H54 (cell line): ENCODE measurements at regions not wholly inside any gene's neighbourhood (a gene's known extent, or its start where the extent isn't known, plus 50 kb on each side); places are given as distances from the start of the nearest gene placed in this dataset.

ENCODE experiments used
- DNase-seq: peaks from one replicate; pipeline ENCODE4 v3.0.0; 2011; ENCODE audit warnings: low spot score, mixed read lengths; ENCODE audit not compliant: insufficient read length
- FAIRE-seq: peaks from 3 replicates; lab custom pipeline; 2011; peaks lifted over from hg19 to GRCh38; lab: Jason Lieb, UNC
- POLR2A ChIP-seq: IDR thresholded peaks from 2 replicates; pipeline ENCODE4 v1.6.1; 2011; ENCODE audit warnings: low read depth, mild to moderate bottlenecking, low read length

DNA sequence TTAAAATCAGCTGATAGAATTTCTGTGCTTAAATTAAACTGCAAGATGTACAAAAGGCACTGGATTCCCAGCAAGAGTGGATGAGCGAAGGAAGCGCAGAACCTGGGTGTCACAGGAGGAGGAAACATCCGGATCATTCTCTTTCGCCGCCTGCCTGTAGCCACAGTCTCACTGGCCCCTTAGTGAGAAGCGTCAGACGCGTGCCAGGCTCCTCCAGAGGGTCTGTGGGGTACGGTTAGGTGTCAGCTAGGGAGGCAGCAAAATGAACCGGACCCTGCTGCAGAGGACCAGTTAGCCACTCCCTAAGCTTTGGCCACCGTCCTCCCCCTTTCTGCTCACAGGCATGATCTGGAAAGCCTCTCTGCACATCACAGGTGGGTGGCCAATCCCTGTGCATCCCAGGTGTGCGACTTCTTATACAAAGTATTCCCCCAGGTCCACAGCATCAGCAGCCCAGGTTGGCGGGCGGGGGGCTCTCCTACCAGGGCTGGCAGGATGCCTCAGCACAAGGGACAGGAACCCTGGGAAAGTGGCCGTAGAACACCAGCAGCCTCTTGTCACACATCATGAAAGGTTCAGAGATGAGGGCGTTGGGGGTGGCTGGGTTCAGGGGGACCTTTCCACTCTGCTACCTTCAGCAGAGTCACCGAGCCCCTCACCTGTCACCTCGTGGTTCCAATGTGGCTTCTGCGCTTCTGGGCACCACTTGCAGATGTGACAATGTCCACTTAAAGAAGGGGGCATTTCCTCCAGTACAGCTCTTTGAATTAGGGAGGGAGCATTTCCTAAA lies 61.1 kb upstream of the SLC66A3 start:
- no peak for FAIRE-seq
- no peak for TF ChIP-seq POLR2A

DNA sequence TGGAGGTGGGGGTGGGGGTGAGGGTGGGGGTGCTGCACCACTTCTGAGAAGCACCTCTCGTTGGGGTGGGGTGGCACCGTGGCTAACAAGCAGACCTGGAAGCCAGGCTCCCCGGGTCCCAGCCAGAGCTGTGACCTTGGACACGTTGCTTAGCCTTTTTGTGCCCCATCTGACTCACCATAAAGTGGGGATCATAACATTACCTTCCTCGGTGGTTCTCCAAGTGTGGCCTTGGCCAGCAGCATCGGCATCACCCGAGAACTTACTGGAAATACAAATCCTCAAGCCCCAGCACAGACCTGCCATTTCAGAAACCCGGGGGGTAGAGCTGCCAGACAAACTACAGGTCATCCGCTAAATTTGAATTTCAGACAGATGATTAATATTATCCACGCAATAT lies 58.7 kb upstream of the SLC66A3 start:
- DNase-seq (no peak), FAIRE-seq (no peak)
- no peak for TF ChIP-seq POLR2A

More for the DNA sequence above, 61.1 kb upstream of the SLC66A3 start:
- no peak for DNase-seq

DNA sequence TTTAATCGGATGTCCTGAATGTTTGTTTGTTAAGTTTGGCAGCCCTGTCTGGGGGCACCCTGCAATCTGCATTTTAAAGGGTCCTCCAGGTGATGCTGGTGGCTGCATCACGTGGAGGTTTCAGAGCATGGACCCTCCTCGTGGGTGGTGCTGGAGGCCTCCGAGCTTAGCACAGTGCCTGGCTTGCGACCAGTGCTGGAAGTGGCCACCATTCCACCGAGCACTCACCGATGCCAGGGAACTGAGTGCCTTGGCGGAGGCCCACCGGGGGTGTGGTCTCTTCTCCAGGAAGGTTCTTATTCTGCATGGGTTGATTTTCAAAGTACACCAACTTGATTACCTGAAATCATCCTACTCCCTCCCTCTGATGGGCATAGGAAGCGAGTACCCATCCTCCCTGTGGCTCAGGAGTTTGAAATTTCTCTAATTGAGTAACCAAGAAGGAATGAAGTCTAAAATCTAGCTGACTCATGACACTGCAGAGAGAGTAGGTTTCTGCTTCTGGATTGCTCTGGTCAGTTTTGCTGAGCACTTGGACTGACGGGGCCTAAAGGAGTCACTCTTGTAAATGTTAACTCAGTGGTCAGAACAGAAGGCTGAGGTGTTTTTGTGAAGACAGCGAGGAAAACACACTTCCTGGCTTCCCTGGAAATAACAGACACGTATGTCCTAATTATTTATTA lies 58.1 kb upstream of the SLC66A3 start:
- DNase-seq (peak; percentile 42), FAIRE-seq (peak; percentile 48)
- no peak for TF ChIP-seq POLR2A

DNA sequence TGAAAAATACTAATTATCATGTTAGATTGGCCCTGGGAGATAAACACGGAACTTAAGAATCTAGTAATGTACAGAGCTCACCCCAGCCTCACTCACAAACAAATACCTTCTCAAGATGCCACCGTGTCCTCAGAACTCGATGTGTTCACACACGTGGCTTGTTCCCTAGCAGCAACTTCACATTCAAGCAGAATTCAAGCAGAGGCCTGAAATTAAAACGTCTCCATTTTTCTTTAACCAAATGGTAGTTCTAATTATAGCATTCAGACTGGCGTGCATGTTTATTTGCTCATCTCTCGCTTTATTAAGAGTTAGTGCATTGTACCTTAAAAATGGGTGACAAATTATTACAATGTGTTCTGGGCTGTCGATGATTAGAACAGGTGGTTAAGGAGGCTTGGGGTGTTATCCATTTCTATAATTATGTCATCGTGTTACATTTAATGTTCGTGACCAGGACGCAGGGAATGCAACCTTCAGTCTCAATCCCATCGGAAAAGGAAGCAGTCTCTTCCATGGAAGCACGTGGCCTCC lies 57.3 kb upstream of the SLC66A3 start:
- no peak for TF ChIP-seq POLR2A
- no peak for FAIRE-seq
- no peak for DNase-seq

DNA sequence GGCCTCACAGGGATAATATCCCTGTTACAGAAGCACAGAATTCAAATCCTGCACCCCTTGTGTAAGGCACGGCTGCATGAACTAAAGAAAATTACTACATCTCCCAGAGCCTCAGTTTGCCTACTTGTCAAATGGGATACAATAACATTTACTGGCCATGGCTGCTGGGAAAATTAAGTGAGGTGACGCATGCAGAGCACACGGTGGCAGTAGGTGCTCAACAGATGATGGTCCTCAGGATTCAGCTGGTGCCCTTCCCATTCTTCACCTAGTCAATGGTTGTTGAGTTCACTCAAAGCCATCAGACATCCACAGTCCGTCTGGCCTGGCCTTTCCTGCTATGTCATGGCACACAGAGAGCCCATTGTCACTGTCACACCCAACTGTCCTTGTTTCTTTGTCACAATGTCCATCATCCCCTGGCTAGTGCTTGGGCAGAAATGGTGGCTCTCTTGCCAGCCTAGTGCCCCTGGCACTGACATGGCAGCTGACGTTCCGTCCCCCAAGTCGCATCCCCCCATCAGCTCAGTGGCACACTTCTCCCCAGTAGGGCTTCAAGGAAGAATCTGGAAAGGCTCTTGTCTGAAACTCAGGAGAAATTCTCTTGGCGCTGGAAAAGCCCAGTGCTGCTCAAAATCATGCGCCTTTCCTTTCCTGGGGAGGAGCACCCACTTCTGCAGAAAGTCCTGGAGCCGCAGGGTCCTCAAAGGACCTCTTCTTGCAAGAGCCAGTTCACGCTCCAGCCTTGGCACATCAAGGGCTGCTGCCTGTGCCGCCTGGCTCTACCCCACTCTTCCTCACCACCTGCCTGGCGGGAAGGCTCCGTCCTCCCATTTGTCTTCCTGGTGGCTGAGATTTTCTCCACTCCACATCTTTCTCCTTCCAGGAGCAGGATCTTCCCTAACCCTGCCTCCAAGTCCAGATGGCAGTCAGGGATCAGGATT lies 55.9 kb upstream of the SLC66A3 start:
- FAIRE-seq, result no peak
- DNase-seq, result no peak
- TF ChIP-seq POLR2A, result no peak

DNA sequence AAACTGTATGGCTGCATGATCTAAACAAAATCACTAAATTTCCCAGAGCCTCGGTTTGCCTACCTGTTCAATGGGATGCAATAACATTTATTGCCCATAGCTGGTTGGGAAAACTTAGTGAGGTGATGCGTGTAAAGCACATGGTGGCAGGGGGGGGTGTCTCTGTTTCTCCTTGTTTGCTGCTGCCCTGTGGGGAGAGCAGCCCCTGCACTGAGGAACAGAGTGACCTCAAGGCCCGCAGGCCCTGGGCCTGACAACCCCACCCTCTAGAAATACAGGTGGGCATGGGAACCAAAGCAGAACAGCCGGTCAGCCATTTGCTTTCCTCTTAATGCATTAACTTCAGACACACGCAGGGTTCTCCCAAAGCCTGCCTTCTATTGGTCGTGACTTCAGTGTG lies 55.1 kb upstream of the SLC66A3 start:
- DNase-seq, result no peak

DNA sequence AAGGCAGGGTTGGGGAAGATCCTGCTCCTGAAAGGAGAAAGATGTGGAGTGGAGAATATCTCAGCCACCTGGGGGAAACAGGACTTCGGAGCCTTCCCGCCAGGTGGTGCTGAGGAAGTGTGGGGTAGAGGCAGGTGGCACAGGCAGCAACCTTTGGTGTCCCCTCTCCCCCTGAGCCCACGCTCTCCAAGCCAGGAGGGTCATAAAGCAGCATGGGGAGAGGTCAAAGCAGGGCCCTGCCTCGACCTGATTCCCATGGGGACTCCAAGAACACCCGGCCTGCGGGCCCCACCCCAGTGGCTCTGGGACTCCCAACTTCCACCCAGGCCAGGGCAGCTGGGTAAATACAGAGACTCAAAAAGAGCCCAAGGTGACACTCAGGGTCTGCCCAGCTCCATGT lies 54.3 kb upstream of the SLC66A3 start:
- FAIRE-seq, result no peak
- no peak for DNase-seq
- TF ChIP-seq POLR2A, result no peak

More for the DNA sequence above, 55.1 kb upstream of the SLC66A3 start:
- no peak for FAIRE-seq
- no peak for TF ChIP-seq POLR2A

DNA sequence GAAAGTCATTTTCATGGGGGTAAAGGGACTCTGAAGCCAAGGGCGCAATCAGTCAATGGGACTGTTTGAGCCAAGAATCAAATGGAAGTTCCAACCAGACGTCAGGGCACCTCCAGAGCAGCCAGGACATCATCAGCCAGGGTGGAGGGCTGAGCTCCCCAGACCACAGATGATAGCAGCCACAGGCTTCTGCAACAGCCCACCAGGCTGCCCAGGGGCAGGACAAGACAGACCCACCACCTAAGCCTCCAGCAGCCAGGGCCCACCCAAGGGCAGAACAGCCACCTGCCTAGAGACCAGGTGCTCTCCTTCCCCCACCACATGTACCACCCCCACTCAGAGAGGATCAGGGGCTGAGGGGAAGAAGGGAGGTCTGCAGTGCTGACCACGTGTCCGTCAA lies 53.8 kb upstream of the SLC66A3 start:
- FAIRE-seq (no peak), DNase-seq (no peak)
- no peak for TF ChIP-seq POLR2A

DNA sequence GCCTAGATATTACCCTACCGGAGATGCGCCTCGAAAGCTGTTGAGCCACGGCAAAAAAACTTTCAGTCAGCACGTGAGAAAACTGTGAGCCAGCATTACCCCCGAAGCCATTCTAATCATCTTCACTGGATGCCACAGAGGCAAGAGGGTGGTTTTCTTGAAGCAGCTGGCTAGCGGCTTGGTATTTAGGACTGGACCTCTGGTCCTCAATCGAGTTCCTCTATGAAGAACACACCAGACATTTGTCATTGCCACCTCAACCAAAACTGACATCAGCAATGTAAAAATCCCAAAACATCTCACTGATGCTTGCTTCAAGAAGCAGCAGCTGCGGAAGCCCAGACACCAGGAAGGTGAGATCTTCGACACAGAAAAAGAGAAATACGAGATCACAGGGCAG lies 52.8 kb upstream of the SLC66A3 start:
- FAIRE-seq (no peak), DNase-seq (no peak)
- no peak for TF ChIP-seq POLR2A

DNA sequence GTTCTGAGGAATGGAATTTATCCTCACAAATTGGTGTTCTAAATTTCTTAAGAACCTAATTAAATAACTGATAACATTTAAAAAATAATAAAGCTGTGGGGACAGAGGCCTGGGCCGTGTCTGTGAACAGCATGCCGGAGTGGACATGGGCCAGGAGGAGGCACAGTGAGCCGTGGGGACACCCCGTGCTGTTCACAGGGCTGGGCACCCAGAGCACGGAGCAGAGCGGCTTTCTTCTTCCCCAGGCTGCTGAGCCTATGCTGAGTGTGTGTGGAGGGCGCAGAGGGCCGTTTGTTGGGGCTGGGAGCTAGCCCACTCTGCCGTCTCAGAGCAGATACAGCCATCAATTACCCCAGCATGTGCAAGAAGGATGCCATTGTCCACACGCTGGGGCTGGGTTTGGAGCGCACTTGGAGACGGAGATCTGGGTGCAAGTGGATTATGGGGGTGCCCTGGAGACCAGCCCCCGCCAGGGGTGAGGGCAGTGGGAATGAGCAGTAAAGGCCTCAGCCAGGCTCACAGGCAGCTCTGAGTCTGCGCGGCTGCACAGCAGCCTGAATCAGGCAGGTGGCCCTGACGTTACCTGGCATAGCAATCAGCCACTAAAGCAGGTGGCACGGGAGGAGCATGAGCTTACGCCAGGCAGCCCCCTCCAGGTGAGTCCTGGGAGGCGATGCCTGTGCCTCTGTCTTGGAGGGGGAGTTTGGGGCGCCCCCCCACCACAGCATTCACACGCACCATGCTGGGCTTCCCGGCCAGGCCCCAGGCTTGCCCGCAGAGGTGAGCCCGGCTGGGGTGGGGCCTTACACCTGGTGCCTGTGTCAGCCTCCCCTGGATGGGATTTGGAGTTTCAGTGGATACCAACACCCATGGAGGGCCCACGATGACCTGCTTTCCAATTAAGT lies 52.1 kb upstream of the SLC66A3 start:
- DNase-seq, result no peak
- no peak for TF ChIP-seq POLR2A
- FAIRE-seq, result no peak

DNA sequence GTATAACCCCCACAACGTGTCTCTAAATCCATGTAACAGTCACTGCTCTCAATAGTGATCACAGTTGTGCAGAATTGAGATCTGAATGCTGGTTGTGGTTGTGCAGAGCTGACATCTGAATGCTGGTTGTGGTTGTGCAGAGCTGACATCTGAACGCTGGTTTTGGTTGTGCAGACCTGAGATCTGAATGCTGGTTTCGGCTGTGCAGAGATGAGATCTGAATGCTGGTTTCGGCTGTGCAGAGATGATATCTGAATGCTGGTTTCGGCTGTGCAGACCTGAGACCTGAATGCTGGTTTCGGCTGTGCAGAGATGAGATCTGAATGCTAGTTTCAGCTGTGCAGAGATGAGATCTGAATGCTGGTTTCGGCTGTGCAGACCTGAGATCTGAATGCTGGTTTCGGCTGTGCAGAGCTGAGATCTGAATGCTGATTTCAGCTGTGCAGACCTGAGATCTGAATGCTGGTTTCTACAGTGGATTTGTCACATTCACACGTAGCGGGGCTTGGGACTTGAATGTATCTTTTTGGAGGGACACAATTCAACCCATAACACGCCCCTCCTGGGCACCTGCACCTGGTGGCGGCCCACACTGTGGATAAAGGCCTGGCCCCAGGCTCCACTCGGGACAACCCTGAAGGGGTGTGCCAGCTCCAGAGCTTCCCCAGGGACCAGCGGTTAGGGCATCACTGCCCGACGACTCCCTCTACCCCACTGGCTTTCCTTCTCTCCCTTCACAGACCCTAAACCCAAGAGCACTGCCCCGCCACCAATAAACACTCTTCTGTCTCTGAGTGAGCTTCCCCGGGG lies 51.1 kb upstream of the SLC66A3 start:
- TF ChIP-seq POLR2A, result no peak
- DNase-seq, result no peak
- no peak for FAIRE-seq
